Testis (tissue), 2 donors: ENCODE measurements at regions not wholly inside any gene's neighbourhood (a gene's known extent, or its start where the extent isn't known, plus 50 kb on each side); places are given as distances from the start of the nearest gene placed in this dataset.

Source experiments
- DNase-seq: peaks from one replicate; pipeline ENCODE4 v3.0.0-alpha.2; 2019
- H3K27ac ChIP-seq, 2 donors: fragments of 200-600 bp; sonication (generic); one replicate each; pipeline ENCODE4 v1.5.1; 2019
- H3K27me3 ChIP-seq: fragments of 200-600 bp; sonication (generic); one replicate; pipeline ENCODE4 v1.5.1; 2019
- H3K36me3 ChIP-seq: fragments of 200-600 bp; sonication (generic); one replicate; pipeline ENCODE4 v1.5.1; 2017; ENCODE audit warnings: low read depth; ENCODE audit errors: missing control alignments
- H3K4me1 ChIP-seq: fragments of 200-600 bp; sonication (generic); one replicate; pipeline ENCODE4 v1.5.1; 2019
- H3K4me3 ChIP-seq, 2 donors: fragments of 200-600 bp; sonication (generic); one replicate each; pipeline ENCODE4 v1.5.1; 2017 to 2019
- H3K9me3 ChIP-seq: fragments of 200-600 bp; sonication (generic); one replicate; pipeline ENCODE4 v1.5.1; 2017
- CTCF ChIP-seq, 3 experiments: fragments of 450-650 bp in 2 of 3; fragments of 200-600 bp in 1 of 3; sonication (generic) in 1 of 3; IDR thresholded peaks; one replicate each; pipeline ENCODE4 v1.5.1; 2016 to 2019; ENCODE audit warnings: antibody characterized with exemption in 3 of 3, mild to moderate bottlenecking in 2 of 3, moderate library complexity in 1 of 3
- POLR2A ChIP-seq: fragments of 450-650 bp; IDR thresholded peaks from one replicate; pipeline ENCODE4 v1.6.1; 2017; ENCODE audit warnings: antibody characterized with exemption, mild to moderate bottlenecking, moderate library complexity
- WGBS, 2 donors: methylation state at CpG; one replicate each; pipeline ENCODE4 v1.1.5; 2018; 5-methylcytosine and 5-hydroxymethylcytosine counted together
- intact Hi-C: fragments of 100-400 bp; cut with DNase I; formaldehyde crosslinking; loops from one replicate; pipeline ENCODE4 v1.15.1; 2023; ENCODE audit warnings: low total_unique reads

DNA sequence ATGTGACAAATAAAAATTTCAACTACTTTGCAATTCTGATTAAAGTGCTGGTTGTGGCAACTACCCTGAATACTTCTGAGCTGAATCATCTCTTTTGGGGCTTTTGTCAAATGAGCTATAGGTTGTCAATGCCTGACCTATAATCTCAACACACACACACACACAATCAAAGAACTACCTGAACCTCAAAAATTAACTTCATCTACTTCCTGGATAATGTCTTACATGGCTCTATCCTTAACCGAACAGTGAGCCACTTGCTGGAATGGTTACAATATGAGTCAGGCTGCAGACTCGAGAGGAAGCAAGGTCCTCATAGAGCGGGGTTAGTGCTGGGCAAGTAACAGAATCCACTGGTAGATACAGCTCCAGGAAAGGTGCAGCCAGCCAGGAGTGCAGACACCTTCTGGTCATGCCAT, 70.6 kb upstream of the DST start:
- Histone ChIP-seq H3K4me3 (no peak overlapping the region), H3K27ac (no peak overlapping the region), H3K27me3 (no peaks in the 10 kb centered on the region), H3K9me3 (no peaks in the 10 kb centered on the region), H3K4me1 (no peaks in the 10 kb centered on the region), H3K36me3 (no peaks in the 10 kb centered on the region)
- 69 to 71% methylated on average over 3 of the region's 3 CpGs for WGBS, 2 donors
- no peak for DNase-seq
- no peak for TF ChIP-seq POLR2A
- no peak for TF ChIP-seq CTCF (IDR thresholded peaks at IDR 0.05)
- intact Hi-C loops = no loop called here

GRCh38 chr6:56710967-56711366, 68.3 kb upstream of the DST start:
- H3K36me3 ChIP-seq = no peaks in the 10 kb centered on the region
- H3K27me3 ChIP-seq = no peaks in the 10 kb centered on the region
- intact Hi-C loops = no loop called here
- H3K4me3 ChIP-seq = no peak overlapping the region
- no peaks in the 10 kb centered on the region for H3K9me3 ChIP-seq
- H3K27ac ChIP-seq = no peak overlapping the region
- no peaks in the 10 kb centered on the region for H3K4me1 ChIP-seq
- TF ChIP-seq POLR2A = no peak
- no peak for TF ChIP-seq CTCF (IDR thresholded peaks at IDR 0.05)
- DNase-seq = no peak
- 88 to 100% methylated on average over 1 of the region's 1 CpG for whole genome bisulfite sequencing, 2 donors

DNA sequence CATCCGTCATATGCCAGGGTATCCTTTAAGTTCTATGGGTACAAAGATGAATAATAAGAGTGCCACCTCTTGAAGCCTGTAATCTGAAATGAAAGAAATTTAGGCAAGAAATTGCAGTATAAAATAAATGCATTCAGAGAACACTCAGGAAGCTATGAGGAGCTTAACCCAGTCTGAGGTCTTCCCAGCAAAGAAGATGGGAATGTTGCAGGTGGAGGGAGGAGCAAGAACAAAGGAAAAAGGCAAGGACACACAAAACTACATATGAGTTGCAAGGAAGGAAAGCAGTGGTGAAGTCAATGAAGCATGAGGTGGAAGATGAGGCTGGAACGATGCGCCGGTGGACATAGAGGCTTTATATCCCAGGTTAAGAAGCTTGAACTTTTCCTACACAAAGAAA, 67.0 kb upstream of the DST start:
- 90 to 92% methylated on average over 4 of the region's 4 CpGs for WGBS, 2 donors
- H3K27me3 ChIP-seq = no peaks in the 10 kb centered on the region
- H3K27ac ChIP-seq = no peak overlapping the region
- no peaks in the 10 kb centered on the region for H3K4me1 ChIP-seq
- H3K36me3 ChIP-seq = no peaks in the 10 kb centered on the region
- H3K9me3 ChIP-seq = no peaks in the 10 kb centered on the region
- no peak overlapping the region for H3K4me3 ChIP-seq
- no peak for TF ChIP-seq CTCF (IDR thresholded peaks at IDR 0.05)
- no peak for TF ChIP-seq POLR2A
- intact Hi-C loops = loop anchor here (10.0 kb wide), 1 partner anchor 145 kb away; no protein-coding TSS in a partner anchor
- DNase-seq = no peak

GRCh38 chr6:56708810-56709597, 66.3 kb upstream of the DST start:
- no peaks in the 10 kb centered on the region for H3K9me3 ChIP-seq
- no peak overlapping the region for H3K27ac ChIP-seq
- TF ChIP-seq POLR2A = no peak
- TF ChIP-seq CTCF (IDR thresholded peaks at IDR 0.05) = peak in 1 of 3 experiments; percentile 68
- H3K4me1 ChIP-seq = no peaks in the 10 kb centered on the region
- intact Hi-C loops = loop anchor here (10.0 kb wide), 1 partner anchor 146 kb away; no protein-coding TSS in a partner anchor
- no peak for DNase-seq
- H3K4me3 ChIP-seq = no peak overlapping the region
- no peaks in the 10 kb centered on the region for H3K36me3 ChIP-seq
- H3K27me3 ChIP-seq = no peaks in the 10 kb centered on the region
- WGBS, 2 donors = 63 to 65% methylated on average over 4 of the region's 4 CpGs
